Spleen (tissue), 11 donors: ENCODE measurements at regions not wholly inside any gene's neighbourhood (a gene's known extent, or its start where the extent isn't known, plus 50 kb on each side); places are given as distances from the start of the nearest gene placed in this dataset.

Source experiments
- DNase-seq: peaks from one replicate; pipeline ENCODE4 v3.0.0-alpha.2; 2020
- H3K27ac ChIP-seq, 8 donors: fragments of 200-600 bp; sonication (generic) in 7 of 8; 1 replicate in 4 of 8; 2 replicates in 4 of 8; pipeline versions ENCODE4 v1.5.0 to v1.8.0; 2016 to 2021; ENCODE audit warnings: inconsistent platforms in 4 of 8, mild to moderate bottlenecking in 4 of 8, moderate library complexity in 1 of 8
- H3K27me3 ChIP-seq, 7 donors: fragments of 200-600 bp; sonication (generic) in 6 of 7; replicated peaks in 1 of 7; 1 replicate in 4 of 7; 2 replicates in 3 of 7; pipeline versions ENCODE4 v1.5.0 to v1.8.0; 2016 to 2021; ENCODE audit warnings: inconsistent platforms in 3 of 7, mild to moderate bottlenecking in 1 of 7
- H3K36me3 ChIP-seq, 6 donors: fragments of 200-600 bp; sonication (generic) in 5 of 6; 1 replicate in 4 of 6; 2 replicates in 2 of 6; pipeline versions ENCODE4 v1.5.0 to v1.8.0; 2016 to 2021; ENCODE audit warnings: inconsistent platforms in 2 of 6
- H3K4me1 ChIP-seq, 6 donors: fragments of 200-600 bp; sonication (generic) in 5 of 6; 1 replicate in 3 of 6; 2 replicates in 3 of 6; pipeline versions ENCODE4 v1.5.0 to v1.8.0; 2016 to 2021; ENCODE audit warnings: inconsistent platforms in 3 of 6
- H3K4me3 ChIP-seq, 8 donors: fragments of 200-600 bp; sonication (generic) in 7 of 8; 1 replicate in 4 of 8; 2 replicates in 4 of 8; pipeline versions ENCODE4 v1.5.0 to v1.8.0; 2016 to 2021; ENCODE audit warnings: inconsistent platforms in 4 of 8, mild to moderate bottlenecking in 4 of 8, moderate library complexity in 2 of 8
- H3K9me3 ChIP-seq, 8 donors: fragments of 200-600 bp; sonication (generic) in 7 of 8; 1 replicate in 4 of 8; 2 replicates in 4 of 8; pipeline versions ENCODE4 v1.5.0 to v1.8.0; 2016 to 2021; ENCODE audit warnings: inconsistent platforms in 4 of 8
- CTCF ChIP-seq, 11 experiments: fragments of 200-600 bp in 7 of 11; fragments of 450-650 bp in 4 of 11; sonication (generic) in 4 of 11; IDR thresholded peaks in 8 of 11; conservative IDR thresholded peaks in 3 of 11; 1 replicate in 7 of 11; 2 replicates in 4 of 11; pipeline versions ENCODE4 v1.4.0 to v1.8.0; 2016 to 2021; ENCODE audit warnings: antibody characterized with exemption in 11 of 11, inconsistent platforms in 4 of 11, mild to moderate bottlenecking in 1 of 11
- POLR2A ChIP-seq, 3 donors: fragments of 450-650 bp; IDR thresholded peaks; one replicate each; pipeline ENCODE4 v1.5.1; 2017; ENCODE audit warnings: antibody characterized with exemption in 3 of 3, mild to moderate bottlenecking in 1 of 3
- POLR2AphosphoS5 ChIP-seq, 3 donors: sonication (generic); formaldehyde crosslinking; IDR thresholded peaks; one replicate each; pipeline ENCODE4 v1.5.1; 2017; ENCODE audit warnings: antibody characterized with exemption in 3 of 3
- WGBS, 5 donors: extraction: QIAGEN DNeasy Blood & Tissue Kit in 3 of 5; methylation state at CpG; one replicate each; pipeline versions ENCODE4 v1.1.5 to v1.1.7; 2013 to 2018; 5-methylcytosine and 5-hydroxymethylcytosine counted together
- intact Hi-C: fragments of 100-400 bp; cut with DNase I; formaldehyde crosslinking; loops from one replicate; pipeline ENCODE4 v1.15.0; 2023; ENCODE audit warnings: low total_unique reads
- donor health status: healthy with polysubstance abuse.
- donor health status: DM: no; HTN: no; CAD: no; lungs with moderate emphysema.
- donor health status: DM: no; HTN: no; CAD: no.
- donor health status: Bipolar disorder and iron deficiency.
- donor health status: healthy.
- donor health status: DM: no; HTN: no; CAD: no.
- donor health status: DM: yes; HTN: yes; CAD: no.

GRCh38 chr2:64711252-64711800, 57.6 kb upstream of the SERTAD2 start:
- peak overlapping the region in 7 of 8 donors; percentile 6 to 66 (median 56) for H3K27ac ChIP-seq
- intact Hi-C loops = no loop called here
- DNase-seq = no peak

GRCh38 chr2:64713686-64714085, 60.0 kb upstream of the SERTAD2 start:
- no peak overlapping the region for H3K4me3 ChIP-seq
- H3K27ac ChIP-seq = peak overlapping the region in 2 of 8 donors; percentile 5 to 10
- TF ChIP-seq POLR2A (IDR thresholded peaks at IDR 0.05) (no peak), CTCF (IDR thresholded peaks at IDR 0.05 in 8 of 11, conservative IDR thresholded peaks at IDR 0.05 in 3 of 11) (no peak), POLR2AphosphoS5 (IDR thresholded peaks at IDR 0.05) (no peak)
- no peak for DNase-seq
- intact Hi-C loops = no loop called here
- peaks cover 0 to 29% (median 18%) of the 10 kb centered on the region in 6 donors for H3K4me1 ChIP-seq
- H3K9me3 ChIP-seq = no peaks in the 10 kb centered on the region
- WGBS, 5 donors = 90 to 96% (median 93%) methylated on average over 2 of the region's 2 CpGs
- H3K27me3 ChIP-seq = no peaks in the 10 kb centered on the region
- no peaks in the 10 kb centered on the region for H3K36me3 ChIP-seq

More at GRCh38 chr2:64711252-64711800, 57.6 kb upstream of the SERTAD2 start:
- H3K27me3 ChIP-seq = no peaks in the 10 kb centered on the region
- peaks cover 0 to 27% (median 18%) of the 10 kb centered on the region in 6 donors for H3K4me1 ChIP-seq
- H3K36me3 ChIP-seq = no peaks in the 10 kb centered on the region
- H3K9me3 ChIP-seq = peaks cover 0 to 7% (median 2%) of the 10 kb centered on the region in 8 donors
- H3K4me3 ChIP-seq = no peak overlapping the region
- TF ChIP-seq POLR2A (IDR thresholded peaks at IDR 0.05) (peak in 1 of 3 donors; percentile 26), CTCF (IDR thresholded peaks at IDR 0.05 in 8 of 11, conservative IDR thresholded peaks at IDR 0.05 in 3 of 11) (peak in 2 of 11 experiments; percentile 10 to 23), POLR2AphosphoS5 (IDR thresholded peaks at IDR 0.05) (peak in 1 of 3 donors; percentile 54)
- WGBS, 5 donors = 25 to 39% (median 28%) methylated on average over 7 of the region's 7 CpGs

GRCh38 chr2:64716569-64716968, 62.9 kb upstream of the SERTAD2 start:
- H3K4me1 ChIP-seq = peaks cover 0 to 31% (median 20%) of the 10 kb centered on the region in 6 donors
- intact Hi-C loops = no loop called here
- DNase-seq = no peak
- no peaks in the 10 kb centered on the region for H3K9me3 ChIP-seq
- H3K36me3 ChIP-seq = no peaks in the 10 kb centered on the region
- no peak for TF ChIP-seq POLR2AphosphoS5 (IDR thresholded peaks at IDR 0.05)
- TF ChIP-seq POLR2A (IDR thresholded peaks at IDR 0.05) = no peak
- TF ChIP-seq CTCF (IDR thresholded peaks at IDR 0.05 in 8 of 11, conservative IDR thresholded peaks at IDR 0.05 in 3 of 11) = no peak
- 88 to 91% (median 88%) methylated on average over 7 of the region's 7 CpGs for WGBS, 5 donors
- no peaks in the 10 kb centered on the region for H3K27me3 ChIP-seq
- H3K4me3 ChIP-seq = no peak overlapping the region
- peak overlapping the region in 1 of 8 donors; percentile 26 for H3K27ac ChIP-seq

GRCh38 chr2:64718250-64718885, 64.7 kb upstream of the SERTAD2 start:
- Histone ChIP-seq H3K27me3 (no peaks in the 10 kb centered on the region), H3K36me3 (no peaks in the 10 kb centered on the region), H3K4me3 (no peak overlapping the region), H3K4me1 (peaks cover 0 to 25% (median 15%) of the 10 kb centered on the region in 6 donors), H3K27ac (no peak overlapping the region), H3K9me3 (no peaks in the 10 kb centered on the region)
- intact Hi-C loops = no loop called here
- TF ChIP-seq POLR2A (IDR thresholded peaks at IDR 0.05) (no peak), CTCF (IDR thresholded peaks at IDR 0.05 in 8 of 11, conservative IDR thresholded peaks at IDR 0.05 in 3 of 11) (no peak), POLR2AphosphoS5 (IDR thresholded peaks at IDR 0.05) (no peak)
- WGBS, 5 donors = 92 to 94% (median 92%) methylated on average over 4 of the region's 4 CpGs
- no peak for DNase-seq
